Right ventricle myocardium inferior (tissue), 1 donor: ENCODE measurements at regions not wholly inside any gene's neighbourhood (a gene's known extent, or its start where the extent isn't known, plus 50 kb on each side); places are given as distances from the start of the nearest gene placed in this dataset.

ENCODE experiments used
- ATAC-seq: fragments of 200-7000 bp; cut with Tn5 transposase; one replicate; pipeline ENCODE4 v1.9.1; 2020; ENCODE audit warnings: mild to moderate bottlenecking, moderate library complexity
- DNase-seq: peaks from one replicate; pipeline ENCODE4 v3.0.0; 2021; ENCODE audit errors: missing footprints
- intact Hi-C: fragments of 100-400 bp; cut with DNase I; formaldehyde crosslinking; loops from one replicate; pipeline ENCODE4 v1.11.0; 2022
- donor health status: DM: no; HTN: yes; CAD: no; lungs with severe emphysema.

GRCh38 chr15:31482122-31482922 lies 155.7 kb downstream of the KLF13 start:
- ATAC-seq (no peak), DNase-seq (no peak)
- intact Hi-C loops: loop anchor here (10.0 kb wide), 1 partner anchor 118 kb away; no protein-coding TSS in a partner anchor

GRCh38 chr15:31483053-31483985 lies 156.7 kb downstream of the KLF13 start:
- no peak for ATAC-seq
- intact Hi-C loops: loop anchor here (10.0 kb wide), 1 partner anchor 119 kb away; no protein-coding TSS in a partner anchor
- no peak for DNase-seq

GRCh38 chr15:31483986-31484951 lies 157.6 kb downstream of the KLF13 start:
- DNase-seq (no peak), ATAC-seq (no peak)
- intact Hi-C loops: loop anchor here (10.0 kb wide), 1 partner anchor 119 kb away; no protein-coding TSS in a partner anchor

- DNase-seq (no peak), ATAC-seq (no peak)
- intact Hi-C loops: loop anchor here (10.0 kb wide), 1 partner anchor 120 kb away; no protein-coding TSS in a partner anchor
Measured at GRCh38 chr15:31484986-31485385, 158.4 kb downstream of the KLF13 start.

- DNase-seq (no peak), ATAC-seq (no peak)
- intact Hi-C loops: loop anchor here (10.0 kb wide), 1 partner anchor 121 kb away; no protein-coding TSS in a partner anchor
Measured at GRCh38 chr15:31485431-31485830, 158.8 kb downstream of the KLF13 start.

- DNase-seq (no peak), ATAC-seq (no peak)
- intact Hi-C loops: loop anchor here (10.0 kb wide), 1 partner anchor 121 kb away; no protein-coding TSS in a partner anchor
Measured at GRCh38 chr15:31485911-31486461, 159.4 kb downstream of the KLF13 start.

GRCh38 chr15:31486506-31486905 lies 159.9 kb downstream of the KLF13 start:
- ATAC-seq: no peak
- DNase-seq: no peak

GRCh38 chr15:31486906-31487695 lies 160.5 kb downstream of the KLF13 start:
- intact Hi-C loops: loop anchor here (10.0 kb wide), 1 partner anchor 122 kb away; no protein-coding TSS in a partner anchor
- ATAC-seq (no peak), DNase-seq (no peak)

More at GRCh38 chr15:31486506-31486905, 159.9 kb downstream of the KLF13 start:
- intact Hi-C loops: loop anchor here (10.0 kb wide), 1 partner anchor 122 kb away; no protein-coding TSS in a partner anchor

- DNase-seq (no peak), ATAC-seq (peak; percentile 1)
- intact Hi-C loops: loop anchor here (1.0 to 10.0 kb wide), 2 partner anchors 123 to 288 kb away; no protein-coding TSS in a partner anchor
Measured at GRCh38 chr15:31487811-31488436, 161.3 kb downstream of the KLF13 start.

- intact Hi-C loops: loop anchor here (1.0 to 10.0 kb wide), 2 partner anchors 124 to 288 kb away; no protein-coding TSS in a partner anchor
- DNase-seq (peak; percentile 77), ATAC-seq (peak; percentile 71)
Measured at GRCh38 chr15:31488437-31489204, 162.0 kb downstream of the KLF13 start.

- ATAC-seq (no peak), DNase-seq (no peak)
- intact Hi-C loops: loop anchor here (10.0 kb wide), 1 partner anchor 124 kb away; no protein-coding TSS in a partner anchor
Measured at GRCh38 chr15:31489281-31489680, 162.6 kb downstream of the KLF13 start.

- intact Hi-C loops: loop anchor here (1.0 to 10.0 kb wide), 3 partner anchors 51 to 165 kb away; no protein-coding TSS in a partner anchor
- peak; percentile 64 for ATAC-seq
- DNase-seq: no peak
Measured at GRCh38 chr15:31489801-31490646, 163.4 kb downstream of the KLF13 start.

- DNase-seq (no peak), ATAC-seq (no peak)
- intact Hi-C loops: no loop called here
Measured at GRCh38 chr15:31494786-31495185, 168.2 kb downstream of the KLF13 start.

GRCh38 chr15:31495281-31495680 lies 168.6 kb downstream of the KLF13 start:
- DNase-seq (no peak), ATAC-seq (no peak)
- intact Hi-C loops: no loop called here

- DNase-seq (no peak), ATAC-seq (no peak)
- intact Hi-C loops: no loop called here
Measured at GRCh38 chr15:31497838-31498237, 171.2 kb downstream of the KLF13 start.
